NCI-H524 treated with DMSO at 0.1 percent for 48 hours (cell line): ENCODE measurements at regions not wholly inside any gene's neighbourhood (a gene's known extent, or its start where the extent isn't known, plus 50 kb on each side); places are given as distances from the start of the nearest gene placed in this dataset.
"Not testable (repeated sequence)": the region's sequence is repeated elsewhere in the genome, so short reads cannot be mapped to it uniquely, and the experiment has no call there.

ENCODE experiments used
- DNase-seq: peaks from one replicate; lab custom pipeline; 2025; lab: John Stamatoyannopoulos, UW

DNA sequence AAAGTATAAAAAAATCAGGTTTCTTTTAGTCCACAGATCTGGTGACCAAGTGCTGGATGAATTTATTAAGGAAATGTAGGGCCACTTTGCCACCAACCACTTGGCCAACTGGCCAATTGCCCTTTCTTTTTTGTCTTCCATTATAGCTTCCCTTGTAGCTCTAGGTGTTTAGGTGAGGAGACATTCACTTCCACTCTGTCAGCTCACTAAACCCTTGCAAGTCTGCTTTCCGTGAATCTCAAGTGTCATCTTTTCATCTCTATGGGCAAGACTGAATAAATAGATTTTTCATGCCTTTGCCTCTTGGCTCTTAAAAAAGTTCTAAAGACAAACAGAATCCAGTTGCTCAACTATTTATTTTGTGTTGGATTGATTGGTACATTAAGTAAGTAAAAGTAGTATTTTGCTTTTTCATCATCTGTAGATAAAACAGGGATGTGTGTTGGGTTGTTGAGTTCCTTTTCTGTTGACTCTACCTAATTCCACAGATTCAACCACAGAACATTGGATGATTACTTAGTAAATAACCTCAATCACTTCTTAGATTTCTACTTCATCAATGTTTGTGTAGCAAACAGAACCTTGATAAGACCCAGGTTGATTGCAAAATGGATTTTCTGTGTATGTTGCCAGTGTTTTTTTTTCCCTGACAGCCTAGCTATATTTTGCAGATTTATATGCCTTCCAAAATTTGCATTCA lies 68.1 kb upstream of the GRXCR1 start:
- no peak for DNase-seq

DNA sequence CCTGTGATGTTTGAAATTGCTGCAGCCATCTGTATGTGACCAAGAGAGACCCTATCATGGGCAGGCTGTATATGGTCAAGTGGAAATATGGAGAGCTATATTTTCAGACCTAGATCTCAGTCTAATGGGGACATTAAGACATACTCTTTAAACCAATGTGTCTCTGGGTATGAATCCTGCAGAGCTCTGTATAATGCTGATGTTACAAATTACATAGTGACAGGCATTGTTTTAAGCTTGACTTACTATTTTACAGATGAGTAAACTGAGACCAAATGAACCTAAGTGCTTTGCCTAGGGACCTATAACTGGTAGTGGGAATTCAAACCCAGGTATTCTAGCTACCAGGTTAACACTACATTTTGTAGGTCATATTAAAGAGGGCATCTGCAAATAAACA lies 71.3 kb upstream of the GRXCR1 start:
- DNase-seq = no peak

DNA sequence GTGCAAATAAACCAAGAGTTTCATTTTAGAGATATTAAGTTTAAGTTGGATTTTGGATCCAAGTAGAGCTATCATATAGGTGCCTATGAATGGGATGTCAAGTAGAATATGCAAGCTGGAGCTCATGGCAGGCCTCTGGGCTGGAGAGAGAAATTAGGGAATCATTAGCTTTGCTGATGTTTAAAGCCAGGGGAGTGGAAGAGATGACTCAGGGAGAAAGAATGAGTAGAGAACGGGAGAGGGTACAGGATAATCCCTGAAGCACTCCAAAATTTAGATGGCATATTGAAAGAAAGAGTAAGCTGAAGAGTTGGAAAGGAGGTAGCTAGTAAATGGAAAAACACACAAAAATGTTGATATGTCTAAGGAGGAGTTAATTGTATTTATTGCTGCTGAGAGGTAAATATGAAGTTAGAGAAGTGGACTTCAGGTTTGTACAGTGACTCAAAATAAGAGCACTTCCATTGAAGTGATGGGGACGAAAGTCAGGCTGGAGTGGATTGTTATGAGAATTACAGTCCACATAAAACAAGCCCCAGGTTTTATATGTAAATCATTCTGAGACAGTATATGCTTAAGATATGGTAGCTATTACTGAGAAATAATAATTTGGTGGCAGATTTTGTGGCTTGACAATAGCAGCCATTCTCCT lies 72.5 kb upstream of the GRXCR1 start:
- DNase-seq = no peak

DNA sequence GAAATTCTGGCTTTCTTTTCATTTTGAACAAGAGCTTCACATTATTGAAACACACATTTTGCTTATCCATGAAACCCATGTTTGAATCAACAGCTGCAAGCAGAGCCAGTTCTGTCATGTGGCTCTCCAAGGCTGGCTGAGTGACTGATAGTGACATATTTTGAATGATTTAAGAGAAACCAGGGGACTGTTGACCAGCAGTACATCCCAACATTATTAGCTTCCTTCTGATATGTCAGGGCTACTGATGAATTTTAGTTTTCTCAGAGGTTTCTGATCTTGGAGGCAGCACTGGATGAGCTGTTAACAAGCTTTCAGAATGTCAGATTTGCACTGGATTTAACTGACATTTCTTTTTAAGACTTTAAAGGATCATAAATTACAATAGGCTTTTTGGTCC lies 74.6 kb upstream of the GRXCR1 start:
- DNase-seq = no peak

DNA sequence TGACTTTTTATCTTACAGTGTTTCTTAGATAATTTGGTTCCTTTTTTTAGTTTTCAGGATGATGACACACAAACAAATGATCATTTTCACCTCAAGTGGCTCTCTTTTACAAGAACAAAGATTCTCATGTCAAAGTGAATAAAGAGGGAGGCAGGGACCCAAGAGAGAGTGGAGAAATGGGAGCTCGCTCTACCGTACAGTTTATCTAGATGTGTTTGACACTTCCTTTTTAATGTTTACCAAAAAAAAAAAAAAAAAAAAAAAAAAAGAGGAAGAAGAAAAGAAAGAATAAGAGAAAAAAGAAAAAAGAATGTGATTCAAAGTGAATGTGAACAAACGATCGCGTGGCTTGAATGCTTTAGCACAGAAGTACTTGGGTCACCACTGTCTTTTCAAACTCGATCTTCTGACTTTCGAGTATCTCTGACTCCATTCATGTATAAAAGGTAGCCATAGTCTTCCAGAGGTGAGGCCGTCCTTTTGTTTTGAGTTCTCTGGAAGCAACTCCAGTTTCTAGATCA lies 75.6 kb upstream of the GRXCR1 start:
- no peak for DNase-seq

DNA sequence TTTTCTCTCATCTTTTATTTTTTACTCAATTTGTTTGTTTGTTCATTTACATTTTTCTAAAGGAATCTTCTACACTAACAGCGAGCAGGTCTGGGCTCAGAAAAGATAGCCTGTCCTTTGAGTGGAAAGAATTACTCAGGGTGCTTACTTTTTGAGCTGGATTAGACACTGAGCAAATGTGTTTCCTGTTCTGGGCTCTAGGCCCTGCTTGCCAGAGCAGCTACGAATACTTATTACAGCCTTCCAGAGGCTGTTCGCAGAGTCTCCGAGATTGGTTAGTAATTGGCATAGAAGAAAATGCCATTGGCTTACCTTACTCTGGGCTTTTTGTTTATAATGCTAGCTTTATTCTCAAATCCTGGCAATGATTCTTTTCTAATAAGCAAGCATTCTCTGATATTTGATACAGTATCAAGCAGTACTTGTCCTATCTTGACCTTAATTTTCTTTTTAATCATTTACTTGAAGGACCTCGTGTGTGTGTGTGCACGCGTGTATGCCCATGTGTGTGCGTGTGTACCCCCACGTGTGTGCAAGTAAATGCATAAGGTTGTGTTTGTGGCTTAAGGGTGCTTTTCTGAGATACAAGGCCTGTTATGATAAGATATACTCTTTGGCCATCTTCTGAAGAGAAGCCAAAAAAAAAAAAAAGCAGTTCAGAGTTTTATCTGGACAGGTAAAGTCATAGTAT lies 76.2 kb upstream of the GRXCR1 start:
- DNase-seq = no peak

DNA sequence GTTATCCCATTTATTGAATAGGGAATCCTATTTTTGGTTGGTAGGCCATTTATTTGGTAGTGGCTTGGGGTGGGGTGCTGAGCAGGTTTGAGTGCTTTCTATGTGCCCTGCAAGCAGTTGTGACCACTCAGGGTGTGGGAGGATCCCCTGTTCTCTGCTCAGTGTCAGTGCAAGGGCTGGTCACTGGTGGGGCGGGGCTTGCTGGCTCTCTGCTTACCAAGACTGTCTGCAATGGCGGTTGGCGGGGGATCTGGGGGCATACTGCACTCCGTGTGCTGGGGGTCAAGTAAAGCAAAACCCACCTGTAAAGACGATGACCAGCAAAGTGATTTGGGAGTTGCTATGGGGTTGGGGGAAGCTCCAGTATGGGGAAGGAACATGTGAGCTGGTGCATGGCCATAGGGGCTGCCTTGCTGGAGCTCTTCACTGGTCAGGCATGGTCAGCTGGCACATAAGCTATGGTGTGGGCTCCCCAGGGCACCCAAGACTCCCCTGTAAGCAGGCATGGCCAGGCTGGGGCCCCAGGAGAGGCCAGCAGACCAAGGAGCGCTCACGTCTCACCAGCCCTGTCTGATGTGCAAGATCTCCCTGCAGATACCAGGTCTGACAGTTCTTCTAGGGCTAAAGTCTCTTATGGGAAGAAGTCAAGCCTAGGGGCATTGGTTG lies 83.0 kb upstream of the GRXCR1 start:
- DNase-seq = no peak

DNA sequence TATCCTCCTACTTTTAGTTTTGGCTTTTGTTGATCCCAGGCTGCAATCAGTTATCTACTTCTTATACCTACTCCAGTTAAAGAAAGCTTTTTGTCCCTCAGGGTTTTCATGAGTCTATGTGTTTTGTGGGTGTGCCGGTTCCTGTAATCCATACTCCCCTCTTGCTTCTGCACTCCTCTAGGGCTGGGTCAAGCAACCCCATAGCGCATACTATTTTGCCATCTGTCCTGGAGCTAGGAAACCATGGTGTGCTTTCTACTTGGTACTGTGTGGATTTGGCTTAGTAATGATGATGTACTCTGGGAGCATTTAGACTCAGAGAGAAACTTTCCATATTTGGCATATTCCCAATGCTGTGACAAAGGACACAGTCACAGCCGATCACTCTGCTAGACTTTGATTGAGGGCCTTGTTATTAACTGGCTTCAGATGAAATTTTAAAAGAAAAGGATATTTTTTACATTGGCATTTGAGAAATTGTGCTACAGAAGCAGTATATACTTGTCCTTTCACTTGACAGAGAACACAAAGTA lies 86.1 kb upstream of the GRXCR1 start:
- DNase-seq = no peak

DNA sequence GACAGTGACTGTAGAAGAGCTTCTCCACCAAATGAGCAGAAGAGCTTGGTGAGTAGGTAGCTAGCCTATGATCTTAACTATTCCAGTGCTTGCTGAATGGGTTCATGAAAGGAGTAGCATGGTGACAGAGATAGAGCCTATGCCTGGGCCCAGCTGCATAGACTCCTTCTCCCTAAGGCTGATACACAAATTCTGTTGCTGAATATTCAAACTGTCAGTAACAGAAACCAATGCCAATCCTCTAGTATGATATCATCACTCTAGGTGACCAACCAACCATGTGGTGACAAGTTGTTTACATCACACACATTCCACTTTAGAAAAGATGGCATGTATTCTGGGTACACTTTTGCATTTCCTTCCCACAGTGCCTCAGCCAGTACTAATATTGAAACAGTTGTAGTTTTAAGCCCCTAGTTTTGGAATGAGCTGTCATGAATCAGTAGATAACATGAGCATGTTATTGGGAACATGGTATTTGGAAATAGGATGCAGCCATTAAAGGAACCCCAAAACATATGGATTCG lies 103.4 kb upstream of the GRXCR1 start:
- no peak for DNase-seq

DNA sequence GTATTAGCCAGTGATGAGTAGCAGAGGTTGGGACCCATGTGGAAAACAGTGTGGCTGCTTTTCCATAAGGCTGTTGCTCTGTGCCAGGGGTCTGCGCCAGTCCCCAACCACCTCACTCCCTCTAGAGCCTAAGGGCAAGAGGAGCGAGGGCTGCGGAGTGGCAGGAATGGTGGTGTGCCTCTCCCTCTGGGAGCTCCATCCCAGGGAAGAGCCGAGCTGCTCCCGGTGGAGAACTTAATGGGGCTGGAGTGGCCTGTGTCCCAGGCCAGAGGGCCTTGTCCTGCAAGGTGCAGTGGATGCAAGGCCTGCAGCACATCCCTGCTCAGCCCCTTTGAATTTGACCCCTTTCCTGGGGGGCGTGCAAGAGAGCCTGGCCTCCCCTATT lies 105.4 kb upstream of the GRXCR1 start:
- no peak for DNase-seq

DNA sequence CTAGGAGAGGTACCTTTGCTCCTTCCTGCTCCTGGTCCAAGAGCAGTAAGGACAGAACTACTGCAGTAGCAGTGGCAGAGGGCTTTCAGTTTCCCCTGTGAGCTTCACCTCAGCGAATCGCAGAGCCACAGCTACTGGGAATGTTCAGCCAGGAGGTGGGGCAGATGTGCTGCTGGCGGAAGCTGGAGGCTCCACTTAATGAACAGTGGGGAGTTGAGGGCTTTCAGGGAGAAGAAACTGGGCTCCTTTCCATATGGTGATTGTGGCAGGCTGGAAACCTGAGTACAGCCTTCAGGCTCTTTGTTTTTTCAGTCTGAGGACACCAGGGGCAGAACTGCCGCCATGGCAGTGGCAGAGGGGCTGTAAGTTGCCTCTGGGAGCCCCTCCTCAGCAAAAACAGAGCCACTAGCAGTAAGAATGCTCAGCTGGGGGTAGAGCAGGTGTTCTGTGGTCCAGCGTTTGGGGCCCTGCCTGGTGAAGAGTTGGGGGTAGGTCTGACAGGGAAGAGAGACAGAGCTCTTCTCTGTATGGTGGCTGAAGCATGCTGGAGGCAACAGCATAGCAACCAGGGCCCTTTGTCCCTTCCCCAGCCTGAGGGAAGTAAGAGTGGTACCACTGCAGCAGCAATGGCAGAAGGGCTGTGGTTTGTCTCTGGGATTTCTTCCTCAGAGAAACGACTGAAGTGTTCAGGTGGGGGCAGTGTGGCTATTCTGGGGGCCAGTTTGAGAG lies 106.0 kb upstream of the GRXCR1 start:
- DNase-seq = peak; percentile 74

DNA sequence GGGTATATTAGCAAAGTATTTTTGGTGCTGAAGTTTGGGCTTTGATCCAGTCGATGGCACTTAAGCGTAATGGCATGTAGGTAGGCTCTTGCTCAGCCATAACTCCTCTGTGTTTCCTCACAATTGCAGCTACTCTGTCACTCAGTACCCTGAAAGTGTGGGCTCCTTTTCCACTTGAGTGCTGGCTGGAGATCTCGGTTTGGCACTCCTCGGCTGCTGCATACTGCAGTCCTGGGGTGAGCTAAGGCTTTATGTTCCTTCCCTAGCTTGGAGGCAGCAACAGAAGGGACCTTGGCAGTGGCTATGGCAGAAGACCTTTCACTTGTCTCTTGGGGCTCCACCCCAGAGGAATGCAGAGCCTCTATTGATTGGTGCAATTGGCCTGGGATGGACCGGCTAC lies 106.7 kb upstream of the GRXCR1 start:
- no peak for DNase-seq

DNA sequence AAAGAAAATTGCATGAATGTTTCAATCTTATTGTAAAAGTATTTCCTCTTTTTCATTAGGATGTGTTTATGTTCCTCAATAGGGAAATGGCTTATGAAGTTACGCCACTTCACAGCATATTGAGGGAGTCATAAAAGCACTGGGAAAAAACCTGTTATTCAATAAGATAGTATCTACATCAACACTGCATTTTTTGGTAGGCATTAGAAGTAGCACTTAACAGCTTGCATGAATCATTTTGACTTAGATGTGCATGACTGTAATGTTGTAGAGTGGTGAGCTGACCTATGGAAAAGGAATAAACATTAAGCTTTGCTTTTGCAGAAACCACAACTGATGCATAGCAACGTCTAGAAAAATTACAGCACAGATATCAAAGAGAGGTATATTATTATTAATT lies 111.2 kb upstream of the GRXCR1 start:
- DNase-seq = no peak

DNA sequence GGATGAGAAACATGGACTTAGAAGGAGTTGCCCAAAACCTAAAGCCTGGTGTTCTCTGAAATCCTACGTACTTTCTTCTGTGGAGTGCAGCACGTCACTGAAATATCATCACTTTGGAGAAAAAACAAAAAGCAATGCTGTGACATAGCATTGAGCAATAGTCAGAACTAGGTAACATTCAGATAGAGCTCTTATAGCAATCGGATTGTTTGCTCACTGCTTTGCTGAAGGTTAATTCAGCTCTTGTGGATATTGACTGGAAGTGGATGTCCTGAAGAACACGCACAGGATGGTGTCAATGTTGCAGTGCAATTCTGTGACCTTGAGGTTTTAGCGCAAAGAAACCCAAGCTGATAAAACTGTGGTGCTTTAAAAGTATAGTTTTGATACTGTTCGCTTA lies 114.2 kb upstream of the GRXCR1 start:
- no peak for DNase-seq

DNA sequence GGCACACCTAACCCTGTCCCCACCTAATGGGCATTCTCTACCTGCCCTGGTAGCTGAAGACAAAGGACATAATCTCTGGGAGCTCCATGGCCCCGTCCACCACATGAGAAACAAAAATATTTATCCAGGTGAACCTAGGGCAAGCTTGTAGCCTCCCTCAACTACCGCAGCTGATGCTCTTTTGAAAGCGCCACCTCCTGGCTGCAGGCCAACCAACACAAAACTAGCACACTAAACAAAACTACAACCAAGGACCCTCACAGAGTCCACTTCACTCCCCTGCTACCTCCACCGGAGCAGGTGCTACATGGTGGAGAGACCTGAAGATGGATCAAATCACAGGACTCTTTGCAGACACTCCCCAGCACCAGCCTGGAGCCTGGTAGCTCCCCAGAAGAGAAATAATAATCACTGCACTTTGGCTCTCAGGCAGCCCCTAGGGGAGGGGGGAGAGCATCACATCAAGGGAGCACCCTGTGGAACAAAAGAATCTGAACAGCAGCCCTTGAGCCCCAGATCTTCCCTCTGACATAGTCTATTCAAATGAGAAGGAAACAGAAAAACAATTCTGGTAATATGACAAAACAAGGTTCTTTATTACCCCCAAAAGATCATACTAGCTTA lies 111.3 kb upstream of the ATP8A1 start:
- no peak for DNase-seq

DNA sequence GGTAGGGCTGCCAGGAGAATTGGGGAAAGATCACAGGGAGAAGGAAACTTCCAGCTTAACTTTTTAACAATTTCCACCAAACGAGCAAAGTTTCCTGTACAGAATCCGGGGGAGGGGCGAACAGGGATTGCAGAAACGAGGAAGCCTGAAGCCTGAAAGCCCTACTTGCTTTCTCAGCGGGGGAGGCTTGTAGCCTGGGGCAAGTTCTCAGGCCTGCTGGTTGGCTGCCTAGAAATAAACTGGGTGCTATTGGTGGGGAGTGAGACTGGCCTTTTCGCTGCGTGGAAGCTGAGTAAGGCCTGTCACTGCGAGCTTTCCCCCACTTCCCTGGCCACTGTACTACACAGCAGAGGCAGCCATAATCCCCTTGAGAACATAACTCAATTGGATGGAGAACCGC lies 110.8 kb upstream of the ATP8A1 start:
- DNase-seq = no peak

DNA sequence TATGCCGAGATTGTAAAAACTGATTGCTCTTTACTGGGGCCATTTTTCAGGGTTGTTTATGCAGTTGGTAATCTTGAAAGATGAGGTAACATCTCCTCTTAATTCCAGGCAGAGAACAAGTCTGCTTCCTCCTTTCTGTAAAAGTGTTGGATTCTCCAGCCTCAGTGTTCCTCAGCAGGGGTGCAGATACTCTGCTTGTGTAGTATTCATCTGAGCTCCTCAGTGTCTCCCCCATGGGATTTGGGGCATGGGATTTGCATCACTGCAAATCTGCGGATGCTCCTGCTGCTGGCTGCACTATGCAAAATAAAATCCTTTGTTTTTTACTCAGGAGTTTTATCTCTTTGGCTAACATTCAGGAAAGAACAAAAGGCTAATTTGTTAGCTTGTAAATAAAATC lies 104.9 kb upstream of the ATP8A1 start:
- DNase-seq = no peak

DNA sequence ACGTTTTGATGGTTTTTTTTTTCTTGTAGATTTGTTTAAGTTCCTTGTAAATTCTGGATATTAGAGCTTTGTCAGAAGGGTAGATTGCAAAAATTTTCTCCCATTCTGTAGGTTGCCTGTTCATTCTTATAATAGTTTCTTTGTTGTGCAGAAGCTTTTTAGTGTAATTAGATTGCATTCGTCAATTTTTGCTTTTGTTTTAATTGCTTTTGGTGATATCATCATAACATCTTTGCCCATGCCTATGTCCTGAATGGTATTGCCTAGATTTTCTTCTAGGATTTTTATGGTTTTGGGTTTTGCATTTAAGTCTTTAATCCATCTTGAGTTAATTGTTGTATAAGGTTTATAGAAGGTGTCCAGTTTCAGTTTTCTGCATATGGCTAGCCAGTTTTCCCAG lies 98.1 kb upstream of the ATP8A1 start:
- not testable (repeated sequence) for DNase-seq

DNA sequence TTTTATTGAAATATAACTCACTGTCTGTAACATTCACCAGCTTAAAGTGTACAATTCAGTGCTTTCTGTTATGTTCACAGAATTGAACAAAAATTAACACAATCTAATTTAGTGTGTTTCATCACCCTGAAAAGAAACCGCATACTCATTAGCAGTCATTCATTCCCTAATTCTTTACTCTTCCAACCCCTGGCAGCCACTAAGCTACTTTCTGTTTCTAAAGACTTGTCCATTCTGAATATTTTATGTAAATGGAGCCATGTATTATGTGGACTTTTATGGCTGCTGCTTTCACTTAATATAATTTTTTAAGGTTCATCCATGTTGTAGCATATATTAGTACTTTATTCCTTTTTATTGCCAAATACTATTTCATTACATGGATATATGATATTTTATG lies 94.7 kb upstream of the ATP8A1 start:
- DNase-seq = no peak

DNA sequence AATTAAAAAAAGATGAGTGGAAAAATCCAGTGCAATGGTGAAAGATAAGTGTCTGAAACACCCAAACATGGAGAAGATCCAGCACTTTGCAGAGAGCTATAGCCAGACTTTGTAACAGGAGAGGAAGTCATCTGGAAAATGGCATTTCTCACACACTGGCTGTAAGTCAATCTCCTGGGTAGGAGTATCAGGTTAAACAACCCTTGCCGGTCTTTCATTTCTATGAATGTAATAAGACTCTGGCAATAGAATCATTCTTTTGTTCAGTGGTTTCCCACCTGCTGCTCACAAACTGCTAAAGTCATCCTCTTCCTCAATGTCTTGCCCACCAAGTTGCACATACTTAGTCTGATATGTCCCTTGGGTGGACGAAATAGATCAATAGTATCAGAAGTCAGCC lies 94.0 kb upstream of the ATP8A1 start:
- DNase-seq = no peak

DNA sequence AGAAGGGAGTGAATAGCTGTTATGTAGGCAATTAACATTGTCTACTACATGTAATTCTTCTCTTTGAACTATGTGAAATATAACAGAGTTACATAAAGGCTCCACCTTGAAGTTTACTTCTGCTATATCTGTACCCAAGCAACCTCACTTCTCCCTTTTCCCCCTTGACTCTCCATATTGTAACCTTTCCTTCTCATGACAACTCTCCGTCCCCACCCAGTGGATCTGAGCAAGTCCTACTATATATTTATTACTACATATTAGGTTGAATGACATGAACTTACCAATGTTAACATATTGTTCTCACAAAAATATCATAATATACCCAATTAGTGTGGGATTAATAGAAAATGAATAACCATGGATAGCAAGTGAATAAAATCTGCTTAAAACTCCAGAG lies 93.2 kb upstream of the ATP8A1 start:
- DNase-seq = peak; percentile 29
